Activated T-cell treated with anti-CD3 and anti-CD28 coated beads, Interleukin-2, amount 50 U/mL, for 24 hours (primary cell): ENCODE measurements at regions not wholly inside any gene's neighbourhood (a gene's known extent, or its start where the extent isn't known, plus 50 kb on each side); places are given as distances from the start of the nearest gene placed in this dataset.

Source experiments
- DNase-seq: peaks from one replicate; pipeline ENCODE4 v3.0.0-alpha.2; 2020
- H3K27ac Mint-ChIP-seq: 2 replicates; pipeline ENCODE4 v1.8.0; 2020; ENCODE audit warnings: mild to moderate bottlenecking, mixed read lengths
- H3K27me3 Mint-ChIP-seq: 2 replicates; pipeline ENCODE4 v1.8.0; 2020; ENCODE audit warnings: mixed read lengths
- H3K36me3 Mint-ChIP-seq: 2 replicates; pipeline ENCODE4 v1.8.0; 2020; ENCODE audit warnings: low read depth, mixed read lengths
- H3K4me1 Mint-ChIP-seq: 2 replicates; pipeline ENCODE4 v1.8.0; 2020; ENCODE audit warnings: low read depth, mixed read lengths
- H3K4me3 Mint-ChIP-seq: 2 replicates; pipeline ENCODE4 v1.8.0; 2020; ENCODE audit warnings: mild to moderate bottlenecking, moderate library complexity, mixed read lengths
- H3K9me3 Mint-ChIP-seq: 2 replicates; pipeline ENCODE4 v1.8.0; 2020; ENCODE audit warnings: mixed read lengths

DNA sequence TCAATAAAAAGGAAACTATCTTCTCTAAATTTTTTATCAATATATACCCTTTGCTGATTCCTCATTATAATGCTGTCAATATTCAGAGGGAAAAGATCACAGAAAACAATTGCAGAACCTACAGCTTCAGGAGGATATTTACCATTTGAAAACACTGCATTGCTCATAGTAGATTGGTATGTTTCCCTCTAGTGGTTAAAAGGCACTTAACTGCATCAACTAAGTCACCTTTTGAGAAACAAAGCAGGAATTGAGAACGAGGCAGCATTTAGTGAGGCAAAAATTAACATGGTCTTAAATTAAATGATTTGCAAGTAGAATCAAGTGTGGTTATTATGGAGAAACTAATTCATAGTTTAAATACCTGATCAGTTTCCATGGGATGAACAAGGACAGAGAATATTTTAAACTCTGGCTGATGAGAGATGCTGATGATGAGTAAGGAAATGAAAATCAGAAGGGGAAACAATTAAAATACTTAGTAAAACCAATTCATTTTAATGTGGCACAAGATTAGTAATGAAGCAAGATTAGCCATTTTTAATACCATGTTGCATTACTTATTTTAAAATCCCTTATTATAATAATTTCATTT, 642.1 kb downstream of the EPHA7 start:
- DNase-seq: no peak
- H3K27me3 Mint-ChIP-seq: no peaks in the 10 kb centered on the region
- peaks cover 4% of the 10 kb centered on the region for H3K9me3 Mint-ChIP-seq
- H3K4me3 Mint-ChIP-seq: no peak overlapping the region
- no peak overlapping the region for H3K27ac Mint-ChIP-seq
- no peaks in the 10 kb centered on the region for H3K36me3 Mint-ChIP-seq
- no peaks in the 10 kb centered on the region for H3K4me1 Mint-ChIP-seq

- H3K27ac Mint-ChIP-seq: no peak overlapping the region
- DNase-seq: no peak
- no peaks in the 10 kb centered on the region for H3K4me1 Mint-ChIP-seq
- H3K27me3 Mint-ChIP-seq: no peaks in the 10 kb centered on the region
- H3K9me3 Mint-ChIP-seq: peaks cover 3% of the 10 kb centered on the region
- no peak overlapping the region for H3K4me3 Mint-ChIP-seq
- H3K36me3 Mint-ChIP-seq: no peaks in the 10 kb centered on the region
Observed at GRCh38 chr6:92770540-92770939, 648.8 kb downstream of the EPHA7 start.

DNA sequence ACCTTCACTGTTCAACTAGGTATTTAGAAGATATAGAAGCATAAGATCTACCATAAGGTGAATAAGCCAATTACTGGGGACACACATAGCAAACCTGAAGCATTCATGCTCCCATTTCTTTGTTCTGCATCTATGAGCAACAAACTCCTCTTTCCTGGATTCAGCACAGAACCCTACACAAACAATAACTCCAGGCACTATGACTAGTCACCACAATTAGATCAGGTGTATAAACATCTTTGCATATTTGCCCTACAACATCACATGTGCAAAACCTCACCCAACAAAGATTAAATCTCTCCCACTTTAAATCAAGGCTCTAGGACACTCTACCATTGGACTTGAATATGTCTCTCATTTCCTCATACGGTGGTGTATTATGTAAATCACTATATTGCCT, 652.3 kb downstream of the EPHA7 start:
- no peaks in the 10 kb centered on the region for H3K9me3 Mint-ChIP-seq
- no peaks in the 10 kb centered on the region for H3K27me3 Mint-ChIP-seq
- H3K4me1 Mint-ChIP-seq: no peaks in the 10 kb centered on the region
- H3K36me3 Mint-ChIP-seq: no peaks in the 10 kb centered on the region
- H3K4me3 Mint-ChIP-seq: no peak overlapping the region
- H3K27ac Mint-ChIP-seq: no peak overlapping the region
- DNase-seq: no peak

- Mint-ChIP-seq H3K27me3 (no peaks in the 10 kb centered on the region), H3K27ac (no peak overlapping the region), H3K4me1 (no peaks in the 10 kb centered on the region), H3K36me3 (no peaks in the 10 kb centered on the region), H3K4me3 (no peak overlapping the region), H3K9me3 (peaks cover 2% of the 10 kb centered on the region)
- DNase-seq: no peak
Observed at GRCh38 chr6:92763680-92764079, 655.7 kb downstream of the EPHA7 start.

- H3K36me3 Mint-ChIP-seq: no peaks in the 10 kb centered on the region
- H3K4me3 Mint-ChIP-seq: no peak overlapping the region
- H3K9me3 Mint-ChIP-seq: peaks cover 2% of the 10 kb centered on the region
- H3K27me3 Mint-ChIP-seq: no peaks in the 10 kb centered on the region
- H3K27ac Mint-ChIP-seq: no peak overlapping the region
- DNase-seq: no peak
- H3K4me1 Mint-ChIP-seq: no peaks in the 10 kb centered on the region
Observed at GRCh38 chr6:92763274-92763584, 656.1 kb downstream of the EPHA7 start.

GRCh38 chr6:92762443-92763273, 656.7 kb downstream of the EPHA7 start:
- H3K4me1 Mint-ChIP-seq: no peaks in the 10 kb centered on the region
- no peak for DNase-seq
- no peak overlapping the region for H3K4me3 Mint-ChIP-seq
- H3K27me3 Mint-ChIP-seq: no peaks in the 10 kb centered on the region
- no peaks in the 10 kb centered on the region for H3K36me3 Mint-ChIP-seq
- peaks cover 2% of the 10 kb centered on the region for H3K9me3 Mint-ChIP-seq
- H3K27ac Mint-ChIP-seq: no peak overlapping the region

DNA sequence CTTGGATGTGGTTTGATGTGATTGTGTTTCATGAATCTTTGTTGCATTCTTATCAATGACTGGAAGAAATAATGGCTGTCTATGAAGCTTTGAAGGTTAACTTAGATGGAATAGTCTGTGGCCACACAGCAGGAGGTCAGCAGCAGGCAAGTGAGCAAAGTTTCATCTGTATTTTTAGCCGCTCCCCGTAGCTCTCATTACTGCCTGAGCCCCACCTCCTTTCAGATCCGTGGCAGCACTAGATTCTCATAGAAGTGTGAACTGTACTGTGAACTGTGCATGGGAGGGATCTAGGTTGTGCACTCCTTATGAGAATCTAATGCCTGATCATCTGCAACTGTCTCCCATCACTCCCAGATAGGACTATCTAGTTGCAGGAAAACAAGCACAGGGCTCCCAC, 660.2 kb downstream of the EPHA7 start:
- no peak overlapping the region for H3K4me3 Mint-ChIP-seq
- H3K27me3 Mint-ChIP-seq: no peaks in the 10 kb centered on the region
- no peak overlapping the region for H3K27ac Mint-ChIP-seq
- H3K9me3 Mint-ChIP-seq: peaks cover 2% of the 10 kb centered on the region
- no peak for DNase-seq
- no peaks in the 10 kb centered on the region for H3K36me3 Mint-ChIP-seq
- no peaks in the 10 kb centered on the region for H3K4me1 Mint-ChIP-seq

DNA sequence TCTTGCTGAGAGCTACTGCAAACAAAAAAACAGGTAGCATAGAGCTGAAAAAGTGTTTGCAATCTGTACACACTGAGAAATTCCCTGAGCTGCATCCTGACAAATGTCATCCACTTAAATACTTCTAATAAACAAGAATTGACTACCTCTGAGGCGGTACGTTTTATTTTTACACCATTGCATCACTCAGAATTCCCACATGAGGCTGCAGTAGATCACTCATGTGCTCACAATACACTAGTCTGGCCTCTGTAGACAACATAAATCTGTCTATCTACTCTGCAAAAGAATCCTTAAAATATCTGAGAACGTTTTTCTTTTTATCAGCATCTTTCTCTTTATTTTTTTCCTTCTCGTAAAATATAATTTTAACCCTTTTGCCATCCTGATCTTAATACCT, 661.4 kb downstream of the EPHA7 start:
- no peak for DNase-seq
- H3K4me3 Mint-ChIP-seq: no peak overlapping the region
- no peaks in the 10 kb centered on the region for H3K36me3 Mint-ChIP-seq
- H3K9me3 Mint-ChIP-seq: peaks cover 5% of the 10 kb centered on the region
- H3K4me1 Mint-ChIP-seq: no peaks in the 10 kb centered on the region
- no peaks in the 10 kb centered on the region for H3K27me3 Mint-ChIP-seq
- H3K27ac Mint-ChIP-seq: no peak overlapping the region

DNA sequence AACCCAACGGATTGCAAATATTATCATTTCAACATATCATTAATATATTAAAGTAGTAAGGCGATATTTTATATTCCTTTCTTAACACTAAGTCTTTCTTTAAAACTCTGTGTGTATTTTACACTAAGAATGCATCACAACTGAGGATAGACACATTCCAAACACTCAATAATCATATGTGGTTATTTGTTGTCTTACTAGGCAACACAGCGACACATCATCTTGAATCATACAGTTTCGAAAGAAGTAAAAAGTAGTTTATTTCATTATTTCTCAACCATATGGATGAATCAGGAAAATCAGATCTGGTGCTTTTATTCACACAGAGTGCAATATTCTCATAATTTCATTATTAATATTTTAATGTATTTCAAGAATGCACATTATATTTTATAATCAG, 662.4 kb downstream of the EPHA7 start:
- H3K4me3 Mint-ChIP-seq: no peak overlapping the region
- H3K4me1 Mint-ChIP-seq: no peaks in the 10 kb centered on the region
- H3K27ac Mint-ChIP-seq: no peak overlapping the region
- H3K36me3 Mint-ChIP-seq: no peaks in the 10 kb centered on the region
- H3K27me3 Mint-ChIP-seq: no peaks in the 10 kb centered on the region
- peaks cover 15% of the 10 kb centered on the region for H3K9me3 Mint-ChIP-seq
- DNase-seq: no peak

DNA sequence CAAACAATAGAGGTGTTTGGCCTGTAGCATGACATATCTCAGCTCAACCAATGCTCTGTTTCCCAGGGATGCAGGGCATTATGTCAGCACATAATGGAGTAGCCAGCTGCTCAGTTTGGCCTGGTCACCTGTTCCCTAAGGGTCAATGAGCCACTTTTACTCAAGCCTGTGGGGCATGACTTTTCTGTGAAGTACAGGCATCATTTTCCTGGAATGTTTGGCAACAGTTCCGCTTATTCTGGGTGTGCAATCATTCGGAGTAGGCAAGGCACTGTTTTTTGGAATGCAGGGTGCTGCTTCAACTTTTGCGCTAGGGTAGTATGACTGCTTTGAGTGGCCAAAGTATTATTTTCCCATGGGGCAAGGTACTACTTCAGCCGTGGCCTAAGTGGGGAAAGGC, 665.4 kb downstream of the EPHA7 start:
- Mint-ChIP-seq H3K27me3 (no peaks in the 10 kb centered on the region), H3K4me3 (no peak overlapping the region), H3K9me3 (peaks cover 22% of the 10 kb centered on the region), H3K27ac (no peak overlapping the region), H3K4me1 (no peaks in the 10 kb centered on the region), H3K36me3 (no peaks in the 10 kb centered on the region)
- DNase-seq: no peak

DNA sequence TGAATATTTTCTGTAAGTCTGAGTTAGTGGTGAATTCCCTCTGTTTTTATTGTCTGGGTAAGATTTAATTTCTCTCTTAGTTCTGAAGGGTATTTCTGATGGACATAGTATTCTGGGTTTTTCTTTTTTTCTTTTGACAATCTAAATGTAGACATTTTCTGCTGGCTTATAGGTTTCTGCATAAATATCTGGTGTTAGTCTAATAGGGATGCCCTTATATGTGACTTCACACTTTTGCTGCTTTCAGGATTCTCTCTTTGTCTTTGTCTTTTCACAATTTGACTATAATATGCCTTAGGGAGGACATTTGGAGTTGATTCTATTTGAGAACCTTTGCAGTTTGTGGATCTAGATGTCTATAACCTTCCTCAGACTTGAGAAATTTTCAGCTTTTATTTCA, 667.2 kb downstream of the EPHA7 start:
- Mint-ChIP-seq H3K27me3 (no peaks in the 10 kb centered on the region), H3K4me3 (no peak overlapping the region), H3K9me3 (peaks cover 25% of the 10 kb centered on the region), H3K4me1 (no peaks in the 10 kb centered on the region), H3K36me3 (no peaks in the 10 kb centered on the region), H3K27ac (no peak overlapping the region)
- no peak for DNase-seq

DNA sequence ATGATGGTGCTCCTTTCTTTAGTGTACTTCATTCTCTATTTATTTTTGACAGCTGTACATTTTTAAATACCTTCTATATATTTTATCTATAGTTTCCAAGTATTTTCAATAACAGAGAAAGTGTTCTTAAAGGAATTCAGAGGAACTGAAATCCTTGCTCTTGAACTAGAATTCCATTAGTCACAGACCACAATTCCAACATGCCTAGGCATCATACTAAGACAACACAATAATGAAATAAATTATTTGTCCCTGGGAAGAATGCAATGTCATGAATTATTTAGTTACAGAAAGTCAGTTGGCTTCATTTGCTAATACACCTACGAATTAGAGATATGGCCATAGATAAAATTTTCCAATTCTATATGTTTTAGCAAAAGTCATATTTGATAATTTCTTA, 671.2 kb downstream of the EPHA7 start:
- Mint-ChIP-seq H3K4me1 (no peaks in the 10 kb centered on the region), H3K4me3 (no peak overlapping the region), H3K36me3 (no peaks in the 10 kb centered on the region), H3K27me3 (no peaks in the 10 kb centered on the region), H3K9me3 (peaks cover 29% of the 10 kb centered on the region), H3K27ac (no peak overlapping the region)
- DNase-seq: no peak

DNA sequence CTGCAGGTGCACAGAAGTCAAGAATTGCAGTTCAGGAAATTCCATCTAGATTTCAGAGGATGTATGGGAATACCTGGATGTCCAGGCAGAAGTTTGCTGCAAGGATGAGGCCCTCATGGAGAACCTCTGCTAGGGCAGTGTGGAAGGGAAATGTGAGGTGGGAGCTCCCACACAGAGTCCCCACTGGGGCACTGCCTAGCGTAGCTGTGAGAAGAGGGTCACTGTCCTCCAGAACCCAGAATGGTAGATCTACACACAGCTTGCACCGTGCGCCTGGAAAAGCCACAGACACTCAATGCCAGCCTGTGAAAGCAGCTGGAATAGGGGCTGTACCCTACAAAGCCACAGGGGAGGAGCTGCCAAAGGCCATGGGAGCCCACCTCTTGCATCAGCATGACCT, 681.4 kb downstream of the EPHA7 start:
- Mint-ChIP-seq H3K27me3 (no peaks in the 10 kb centered on the region), H3K4me3 (no peak overlapping the region), H3K9me3 (peaks cover 2% of the 10 kb centered on the region), H3K27ac (no peak overlapping the region), H3K36me3 (no peaks in the 10 kb centered on the region), H3K4me1 (no peaks in the 10 kb centered on the region)
- no peak for DNase-seq

DNA sequence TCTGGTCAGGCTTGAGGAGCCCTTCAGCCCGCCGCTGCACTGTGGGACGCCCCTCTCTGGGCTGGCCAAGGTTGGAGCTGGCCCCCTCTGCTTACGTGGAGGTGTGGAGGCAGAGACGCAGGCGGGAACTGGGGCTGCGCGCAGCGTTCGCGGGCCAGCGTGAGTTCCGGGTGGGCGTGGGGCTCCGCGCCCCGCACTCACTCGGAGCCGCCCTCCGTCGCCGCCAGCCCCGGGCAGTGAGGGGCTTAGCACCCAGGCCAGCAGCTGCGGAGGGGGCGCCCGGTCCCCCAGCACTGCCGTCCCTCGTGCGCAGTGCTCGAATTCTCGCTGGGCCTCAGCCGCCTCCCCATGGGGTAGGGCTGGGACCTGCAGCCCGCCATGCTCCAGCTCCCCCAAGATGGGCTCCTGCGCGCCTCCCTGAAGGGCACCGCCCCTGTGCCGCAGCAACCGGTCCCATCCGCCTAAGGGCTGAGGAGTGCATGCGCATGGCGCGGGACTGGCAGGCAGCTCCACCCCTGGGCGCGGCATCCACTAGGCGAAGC, 695.9 kb downstream of the EPHA7 start:
- Mint-ChIP-seq H3K27me3 (no peaks in the 10 kb centered on the region), H3K9me3 (peaks cover 25% of the 10 kb centered on the region), H3K36me3 (no peaks in the 10 kb centered on the region), H3K4me3 (no peak overlapping the region), H3K4me1 (no peaks in the 10 kb centered on the region), H3K27ac (no peak overlapping the region)
- no peak for DNase-seq

DNA sequence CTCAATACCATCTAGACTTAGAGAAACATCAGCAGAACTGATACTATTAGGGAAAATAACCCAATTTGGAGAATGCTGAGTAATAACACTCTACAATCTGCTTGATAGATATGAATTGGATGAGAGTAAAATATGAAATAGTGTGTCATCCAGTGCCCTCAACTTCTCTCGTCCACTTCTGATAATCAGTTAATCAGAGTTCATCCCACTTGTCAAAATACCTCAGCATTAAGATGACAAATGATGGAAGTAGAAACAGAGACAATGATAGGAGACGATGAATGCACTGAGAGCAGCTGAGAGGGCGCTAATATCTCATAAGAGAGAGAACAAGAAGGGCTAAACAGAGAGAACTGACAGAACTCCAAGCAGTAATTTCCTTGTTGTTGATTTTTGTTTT, 699.6 kb downstream of the EPHA7 start:
- Mint-ChIP-seq H3K27ac (no peak overlapping the region), H3K9me3 (peaks cover 30% of the 10 kb centered on the region), H3K36me3 (no peaks in the 10 kb centered on the region), H3K4me3 (no peak overlapping the region), H3K27me3 (no peaks in the 10 kb centered on the region), H3K4me1 (no peaks in the 10 kb centered on the region)
- DNase-seq: no peak
